ENCODE measurements at regions not wholly inside any gene's neighbourhood (a gene's known extent, or its start where the extent isn't known, plus 50 kb on each side); places are given as distances from the start of the nearest gene placed in this dataset.
"Not testable (repeated sequence)": the region's sequence is repeated elsewhere in the genome, so short reads cannot be mapped to it uniquely, and the experiment has no call there.

DNA sequence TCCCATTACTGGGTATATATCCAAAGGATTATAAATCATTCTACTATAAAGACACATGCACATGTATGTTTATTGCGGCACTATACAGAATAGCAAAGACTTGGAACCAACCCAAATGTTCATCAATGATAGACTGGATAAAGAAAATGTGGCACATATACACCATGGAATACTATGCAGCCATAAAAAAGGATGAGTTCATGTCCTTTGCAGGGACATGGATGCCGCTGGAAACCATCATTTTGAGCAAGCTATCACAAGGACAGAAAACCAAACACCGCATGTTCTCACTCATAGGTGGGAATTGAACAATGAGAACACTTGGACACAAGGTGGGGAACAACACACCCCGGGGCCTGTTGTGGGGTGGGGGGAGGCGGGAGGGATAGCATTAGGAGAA, 57.0 kb upstream of the NEUROD1 start:
- DNase-seq: not testable (repeated sequence)

- DNase-seq: no peak
These were observed 57.8 kb upstream of the NEUROD1 start for GRCh38 chr2:181738074-181738473.

DNA sequence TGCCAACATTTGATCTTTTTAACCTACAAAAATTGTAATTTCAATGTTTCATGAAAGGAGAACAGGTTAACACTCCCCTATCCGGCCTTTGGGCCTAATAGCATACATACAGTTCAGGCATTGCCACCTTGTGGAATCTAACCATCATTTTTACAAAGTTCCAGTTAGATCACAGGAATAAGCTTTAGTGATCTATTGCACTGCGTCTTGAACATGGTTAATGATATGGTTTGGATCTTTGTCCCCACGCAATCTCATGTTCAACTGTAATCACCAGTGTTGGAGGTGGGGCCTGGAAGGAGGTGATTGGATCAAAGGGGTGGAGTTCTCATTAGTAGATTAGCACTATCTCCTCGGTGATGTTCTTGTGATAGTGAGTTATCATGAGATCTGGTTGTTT, 58.2 kb upstream of the NEUROD1 start:
- no peak for DNase-seq

DNA sequence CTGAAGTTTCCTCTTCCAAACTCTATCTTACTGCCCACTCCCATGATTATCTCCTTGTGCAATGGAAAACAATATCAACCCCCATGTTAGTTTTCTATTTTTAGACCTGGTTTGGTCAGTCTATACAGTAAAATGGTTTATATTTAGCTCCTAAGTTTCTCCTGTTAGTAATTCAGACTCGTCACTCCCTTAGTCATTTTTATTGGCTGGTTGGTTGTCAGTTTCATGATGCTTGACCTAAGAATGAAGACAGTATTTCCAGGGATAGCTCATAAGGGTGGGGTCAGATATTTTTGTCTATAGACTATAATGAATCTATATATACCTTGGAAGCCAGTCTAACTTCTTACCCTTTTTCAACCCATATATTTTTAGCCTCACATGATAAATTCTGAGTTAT, 61.4 kb upstream of the NEUROD1 start:
- DNase-seq: no peak

DNA sequence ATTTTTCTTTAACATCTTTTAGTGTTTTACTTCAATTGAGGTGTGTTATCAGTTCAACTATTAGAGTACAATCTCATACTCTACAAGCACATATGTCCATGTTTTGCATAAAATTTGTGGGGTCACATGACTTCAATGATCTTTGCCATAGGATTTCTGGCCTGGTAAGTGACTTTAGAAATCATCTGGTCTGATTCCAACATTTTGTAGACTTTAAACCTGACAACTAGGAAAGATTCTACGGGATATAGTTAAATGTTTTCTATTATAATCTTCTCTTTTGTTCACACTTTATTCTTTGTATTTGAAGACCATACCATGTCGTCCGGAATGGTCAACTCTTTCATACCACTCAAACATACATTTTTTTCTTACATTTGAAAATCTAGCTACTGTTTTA, 62.0 kb upstream of the NEUROD1 start:
- DNase-seq: no peak

- peak in 10 of 58 donors; percentile 1 to 26 (median 4) for DNase-seq
These were observed 62.8 kb upstream of the NEUROD1 start for GRCh38 chr2:181742922-181743722.

- DNase-seq: no peak
These were observed 63.4 kb upstream of the NEUROD1 start for GRCh38 chr2:181743723-181744031.

GRCh38 chr2:181745796-181746540, 65.7 kb upstream of the NEUROD1 start:
- DNase-seq: no peak

- DNase-seq: no peak
These were observed 66.5 kb upstream of the NEUROD1 start for GRCh38 chr2:181746844-181747243.

GRCh38 chr2:181750305-181750704, 70.0 kb upstream of the NEUROD1 start:
- no peak for DNase-seq

DNA sequence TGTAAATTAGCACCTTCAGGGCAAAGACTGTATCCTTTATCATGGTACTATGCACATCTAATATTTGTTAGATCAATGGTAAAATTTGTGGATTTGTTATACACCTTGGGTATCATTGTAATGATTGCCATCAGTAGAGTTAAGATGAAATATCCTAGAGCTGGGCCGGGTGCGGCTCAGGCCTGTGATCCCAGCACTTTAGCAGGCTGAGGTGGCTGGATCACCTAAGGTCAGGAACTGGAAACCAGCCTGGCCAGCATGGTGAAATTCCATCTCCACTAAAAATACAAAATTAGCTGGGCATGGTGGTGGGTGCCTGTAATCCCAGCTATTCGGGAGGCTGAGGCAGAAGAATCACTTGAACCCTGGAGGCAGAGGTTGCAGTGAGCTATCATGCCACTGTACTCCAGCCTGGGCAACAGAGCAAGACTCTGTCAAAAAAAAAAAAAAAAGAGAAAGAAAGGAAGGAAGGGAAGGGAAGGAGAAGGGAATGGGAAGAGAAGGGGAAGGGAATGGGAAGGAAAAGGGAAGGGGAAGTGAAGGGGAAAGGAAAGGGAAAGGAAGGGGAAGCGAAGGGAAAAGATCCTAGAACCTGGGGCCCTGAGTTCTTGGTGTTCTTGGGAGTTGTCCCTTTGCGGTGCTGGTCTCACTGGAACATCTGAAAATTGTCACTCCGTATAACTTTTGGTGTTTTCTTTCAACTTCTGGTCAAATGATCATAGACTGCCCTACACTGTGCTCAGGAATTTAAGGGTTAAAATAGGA, 71.1 kb upstream of the NEUROD1 start:
- DNase-seq: no peak

- no peak for DNase-seq
These were observed 72.0 kb upstream of the NEUROD1 start for GRCh38 chr2:181752301-181752700.

- no peak for DNase-seq
These were observed 73.4 kb upstream of the NEUROD1 start for GRCh38 chr2:181753686-181754085.

DNA sequence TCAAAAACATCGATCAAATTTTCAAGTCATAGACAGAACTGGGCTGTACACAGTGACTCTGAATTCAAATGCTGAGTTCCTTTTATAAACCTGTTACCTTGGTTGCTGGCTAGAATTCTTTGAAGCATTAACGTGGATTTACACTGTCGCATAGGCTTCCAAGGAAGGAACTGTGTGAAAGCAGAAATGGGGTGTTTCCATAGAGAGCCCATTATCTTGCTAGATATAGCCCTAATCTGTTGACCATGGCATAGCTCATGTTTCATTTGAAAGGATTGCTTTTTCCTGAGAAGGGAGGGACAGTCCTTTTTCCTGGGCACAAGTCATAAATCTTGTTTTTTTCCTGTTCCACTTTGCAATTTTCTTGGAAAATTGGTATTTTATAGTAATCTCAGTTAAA, 73.8 kb upstream of the NEUROD1 start:
- no peak for DNase-seq

GRCh38 chr2:181755181-181755580, 74.9 kb upstream of the NEUROD1 start:
- no peak for DNase-seq

GRCh38 chr2:181760521-181760920, 80.2 kb upstream of the NEUROD1 start:
- no peak for DNase-seq

GRCh38 chr2:181761175-181761574, 80.9 kb upstream of the NEUROD1 start:
- DNase-seq: no peak

DNA sequence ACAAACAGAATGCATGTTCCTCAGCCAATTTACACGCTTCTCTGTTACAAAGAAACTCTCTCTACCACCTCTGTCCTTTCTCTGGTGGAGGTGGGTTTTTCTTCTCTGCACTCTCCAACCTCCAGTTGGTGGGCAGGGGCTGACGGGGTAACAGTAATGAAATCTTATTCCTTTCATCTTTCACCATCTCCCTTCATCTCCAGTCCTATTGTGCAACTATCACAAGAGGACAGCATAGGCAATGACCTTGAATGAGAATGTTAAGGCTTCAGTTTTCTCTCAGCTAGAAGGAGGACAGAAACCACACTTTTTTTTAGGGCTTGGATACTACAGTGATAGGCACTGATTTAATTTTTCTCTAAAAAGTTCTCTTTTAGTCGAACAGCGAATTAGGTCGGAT, 81.7 kb upstream of the NEUROD1 start:
- DNase-seq: no peak

GRCh38 chr2:181762848-181763247, 82.5 kb upstream of the NEUROD1 start:
- no peak for DNase-seq

GRCh38 chr2:181763423-181763822, 83.1 kb upstream of the NEUROD1 start:
- DNase-seq: no peak

DNA sequence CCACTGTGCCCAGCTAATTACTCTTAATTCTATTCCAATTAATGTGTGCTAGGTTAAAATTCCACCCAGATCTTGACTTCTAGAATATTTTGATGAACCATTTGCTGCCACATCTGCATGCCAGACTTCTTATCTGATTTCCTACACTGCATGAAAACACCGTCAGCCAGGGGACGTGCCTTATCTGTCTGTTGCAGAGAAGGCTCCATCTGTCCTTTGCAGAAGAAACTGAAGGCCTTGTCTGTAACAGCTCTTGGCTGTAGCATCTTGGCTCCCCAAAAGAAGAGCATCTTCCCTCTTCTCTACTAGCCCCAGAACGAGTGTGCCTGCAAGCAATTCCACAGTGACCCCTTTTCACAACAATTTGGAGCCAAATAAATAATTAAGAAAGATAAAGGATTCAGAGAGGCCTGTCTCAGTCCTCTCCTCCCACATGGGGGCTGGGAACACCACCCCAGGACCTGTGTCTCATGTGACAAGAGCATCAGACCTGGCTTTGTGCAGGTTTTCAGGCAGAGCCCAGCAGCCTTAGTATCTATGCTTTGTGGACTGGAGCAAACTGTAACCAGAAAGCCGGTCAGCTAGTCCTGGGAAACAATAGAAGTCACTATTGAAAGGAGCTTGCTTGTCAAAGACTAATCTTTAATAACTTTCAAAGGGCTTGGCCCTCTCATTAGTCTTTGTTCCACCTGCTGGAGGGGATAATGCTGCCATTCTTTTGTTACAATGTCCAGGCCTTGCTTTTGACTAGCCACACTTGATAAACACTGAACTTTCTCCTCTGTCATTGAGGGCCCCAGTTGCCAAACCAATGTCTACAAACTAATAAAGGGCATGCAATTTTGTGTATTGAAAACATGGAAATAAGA, 84.0 kb upstream of the NEUROD1 start:
- no peak for DNase-seq
